HepG2 (cell line): ENCODE measurements at regions not wholly inside any gene's neighbourhood (a gene's known extent, or its start where the extent isn't known, plus 50 kb on each side); places are given as distances from the start of the nearest gene placed in this dataset.
A peak's percentile ranks its signal among the peaks of the same experiment; 100 is the strongest.

Experiments
- BCLAF1 ChIP-seq: fragments of 450-650 bp; IDR thresholded peaks from 2 replicates; pipeline ENCODE4 v1.6.1; 2017; ENCODE audit warnings: mild to moderate bottlenecking
- ETV6 ChIP-seq: sonication (generic); formaldehyde crosslinking; conservative IDR thresholded peaks from 2 replicates; pipeline ENCODE4 v1.4.0; 2020; ENCODE audit warnings: missing genetic modification reagents
- HNF1A ChIP-seq, 2 experiments: sonication (generic) in 1 of 2; formaldehyde crosslinking in 1 of 2; IDR thresholded peaks; 2 replicates each; pipeline versions ENCODE4 v1.4.0 to v1.6.1; 2016 to 2020; ENCODE audit warnings: borderline replicate concordance in 1 of 2, low read depth in 1 of 2, mild to moderate bottlenecking in 1 of 2, missing genetic modification reagents in 1 of 2
- HNRNPH1 ChIP-seq: fragments of 200-400 bp; formaldehyde crosslinking; optimal IDR thresholded peaks from 2 replicates; pipeline ENCODE3; 2017; ENCODE audit warnings: mild to moderate bottlenecking, low read depth, low read length
- KDM3A ChIP-seq: IDR thresholded peaks from 2 replicates; pipeline ENCODE4 v1.6.1; 2018; ENCODE audit warnings: low read depth, missing compliant biosample characterization
- MEF2D ChIP-seq: sonication (generic); formaldehyde crosslinking; IDR thresholded peaks from 2 replicates; pipeline ENCODE4 v1.5.1; 2020; ENCODE audit warnings: mild to moderate bottlenecking, missing genetic modification reagents
- SMYD3 ChIP-seq: sonication (generic); formaldehyde crosslinking; IDR thresholded peaks from 2 replicates; pipeline ENCODE4 v1.8.1; 2023; ENCODE audit warnings: mild to moderate bottlenecking, missing genetic modification reagents
- SNAI1 ChIP-seq: sonication (generic); formaldehyde crosslinking; IDR thresholded peaks from 2 replicates; pipeline ENCODE4 v1.5.0; 2020; ENCODE audit warnings: mild to moderate bottlenecking, missing genetic modification reagents, borderline replicate concordance
- SNAPC5 ChIP-seq: sonication (generic); formaldehyde crosslinking; IDR thresholded peaks from 2 replicates; pipeline ENCODE4 v1.8.1; 2023; ENCODE audit warnings: mild to moderate bottlenecking, missing genetic modification reagents, borderline replicate concordance
- SRSF9 ChIP-seq: fragments of 200-400 bp; formaldehyde crosslinking; IDR thresholded peaks from 2 replicates; pipeline ENCODE4 v1.6.1; 2018; ENCODE audit warnings: borderline replicate concordance, mild to moderate bottlenecking, low read depth, low read length; ENCODE audit not compliant: insufficient read depth, poor library complexity, severe bottlenecking
- TFAP4 ChIP-seq: sonication (generic); IDR thresholded peaks from 2 replicates; pipeline ENCODE4 v1.6.1; 2016; ENCODE audit warnings: low read depth, borderline replicate concordance
- USF2 ChIP-seq, 2 experiments: sonication (generic) in 1 of 2; formaldehyde crosslinking in 1 of 2; IDR thresholded peaks; 2 replicates each; pipeline versions ENCODE4 v1.5.1 to v1.6.1; 2011 to 2020; ENCODE audit warnings: borderline replicate concordance in 1 of 2, low read depth in 1 of 2, low read length in 1 of 2, mild to moderate bottlenecking in 1 of 2, missing genetic modification reagents in 1 of 2, moderate library complexity in 1 of 2
- ZFX ChIP-seq: sonication (generic); formaldehyde crosslinking; IDR thresholded peaks from 2 replicates; pipeline ENCODE4 v1.4.0; 2020; ENCODE audit warnings: mild to moderate bottlenecking, low read depth, missing genetic modification reagents, moderate library complexity
- ZIK1 ChIP-seq: sonication (generic); formaldehyde crosslinking; IDR thresholded peaks from 2 replicates; pipeline ENCODE4 v1.5.0; 2020; ENCODE audit warnings: mild to moderate bottlenecking, low read depth, missing genetic modification reagents, borderline replicate concordance
- ZNF563 ChIP-seq: sonication (generic); formaldehyde crosslinking; IDR thresholded peaks from 2 replicates; pipeline ENCODE4 v1.8.0; 2022; ENCODE audit warnings: mild to moderate bottlenecking, moderate library complexity, missing genetic modification reagents

GRCh38 chr2:167510071-167510759 is 621.9 kb downstream of the XIRP2 start (continued):
- TF ChIP-seq ZIK1 (CRISPR knock-in tag) = no peak
- no peak for TF ChIP-seq BCLAF1
- TF ChIP-seq KDM3A = no peak
- TF ChIP-seq ZNF563 = no peak
- TF ChIP-seq ZFX (CRISPR knock-in tag) = no peak
- peak; percentile 63; the same call in 1 of the 2 replicates for TF ChIP-seq HNF1A (IDR thresholded peaks at IDR 0.05; ENCODE audit: low read depth)
- TF ChIP-seq HNF1A (CRISPR knock-in tag; IDR thresholded peaks at IDR 0.05; ENCODE audit: borderline replicate concordance) = peak; percentile 75; the same call in 1 of the 2 replicates
- TF ChIP-seq MEF2D (CRISPR knock-in tag) = no peak
- TF ChIP-seq SMYD3 = no peak
- no peak for TF ChIP-seq SNAI1 (CRISPR knock-in tag)
- TF ChIP-seq TFAP4 = peak; percentile 76
- no peak for TF ChIP-seq ETV6 (CRISPR knock-in tag)
- no peak for TF ChIP-seq SNAPC5 (CRISPR knock-in tag)
- TF ChIP-seq HNRNPH1 = no peak
- no peak for TF ChIP-seq USF2 (IDR thresholded peaks at IDR 0.05; ENCODE audit: low read depth, low read length)
- no peak for TF ChIP-seq USF2 (CRISPR knock-in tag; IDR thresholded peaks at IDR 0.05; ENCODE audit: borderline replicate concordance)
- no peak for TF ChIP-seq SRSF9
